ENCODE measurements at regions not wholly inside any gene's neighbourhood (a gene's known extent, or its start where the extent isn't known, plus 50 kb on each side); places are given as distances from the start of the nearest gene placed in this dataset.

DNA sequence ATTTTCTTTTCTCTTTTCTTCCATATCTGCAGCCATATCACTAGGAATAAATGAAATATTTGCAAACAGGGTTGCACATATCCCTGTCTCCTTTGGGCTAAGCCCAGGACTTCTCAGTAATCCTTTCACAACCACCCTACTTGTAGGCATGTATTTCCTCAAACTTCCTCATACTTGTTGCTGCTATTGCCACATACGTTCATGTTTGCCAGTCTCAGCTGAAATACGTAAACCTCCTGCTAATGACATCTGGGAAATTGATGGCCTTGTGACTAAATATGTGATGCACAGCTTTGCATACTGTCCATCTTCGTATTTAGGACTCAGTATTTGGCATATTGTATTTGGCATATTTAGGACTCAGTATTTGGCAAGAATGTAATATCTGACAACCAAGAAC is 224.6 kb downstream of the PLK2 start:
- H3K79me2 ChIP-seq (ENCODE audit: insufficient read depth): no peaks in the 10 kb centered on the region
- H3K9ac ChIP-seq: no peak overlapping the region
- POLR2A ChIA-PET: no interaction called here
- H3K36me3 ChIP-seq (replicated peaks in 1 of 2; ENCODE audit: control insufficient read depth in 1 of 2, insufficient read depth in 2 of 2, low read length in 1 of 2): no peaks in the 10 kb centered on the region
- 53% methylated on average over 3 of the region's 3 CpGs for WGBS (ENCODE audit: low lambda C conversion rate)
- no peak overlapping the region for H3K4me3 ChIP-seq (ENCODE audit: low read depth in 2 of 2, low read length in 1 of 2)
- H2AFZ ChIP-seq (ENCODE audit: low read depth): no peak overlapping the region
- no peak for DNase-seq
- H3K27me3 ChIP-seq (ENCODE audit: insufficient read depth): no peaks in the 10 kb centered on the region
- H3K4me2 ChIP-seq: no peak overlapping the region
- no peaks in the 10 kb centered on the region for H3K9me2 ChIP-seq
- CTCF ChIA-PET: interaction anchor here (0.9 kb wide), 1 partner anchor 937 kb away, joined by 3 read pairs; no protein-coding TSS in a partner anchor
- TF ChIP-seq MXI1 (IDR thresholded peaks at IDR 0.05; ENCODE audit: low read depth, low read length) (no peak), ZBTB33 (IDR thresholded peaks at IDR 0.05; ENCODE audit: borderline replicate concordance, low read depth) (no peak), RXRA (IDR thresholded peaks at IDR 0.05; ENCODE audit: borderline replicate concordance, low read depth) (no peak), USF1 (IDR thresholded peaks at IDR 0.05; ENCODE audit: borderline replicate concordance, low read depth) (no peak), NRF1 (IDR thresholded peaks at IDR 0.05; ENCODE audit: low read depth, low read length) (no peak), GATA2 (CRISPR knock-in tag; IDR thresholded peaks at IDR 0.05) (no peak), RCOR1 (IDR thresholded peaks at IDR 0.05; ENCODE audit: low read length) (no peak), YY1 (IDR thresholded peaks at IDR 0.05; ENCODE audit: low read depth) (no peak), TAF1 (IDR thresholded peaks at IDR 0.05; ENCODE audit: borderline replicate concordance, low read depth, low read length) (no peak), EP300 (IDR thresholded peaks at IDR 0.05; ENCODE audit: borderline replicate concordance in 1 of 2, low read depth in 1 of 2, low read length in 1 of 2) (no peak)
- H4K20me1 ChIP-seq (ENCODE audit: insufficient read depth): no peaks in the 10 kb centered on the region
- H3K27ac ChIP-seq (ENCODE audit: low read depth in 2 of 2, low read length in 1 of 2): no peak overlapping the region
- peaks cover 0 to 12% of the 10 kb centered on the region in 2 experiments; a peak in 2 of 4 replicates for H3K4me1 ChIP-seq (ENCODE audit: control insufficient read depth in 1 of 2, insufficient read depth in 2 of 2, low read depth in 1 of 2, low read length in 1 of 2)
- no peaks in the 10 kb centered on the region for H3K9me3 ChIP-seq
- peaks cover 12% of the 10 kb centered on the region for H3F3A ChIP-seq (replicated peaks; ENCODE audit: insufficient read depth)

DNA sequence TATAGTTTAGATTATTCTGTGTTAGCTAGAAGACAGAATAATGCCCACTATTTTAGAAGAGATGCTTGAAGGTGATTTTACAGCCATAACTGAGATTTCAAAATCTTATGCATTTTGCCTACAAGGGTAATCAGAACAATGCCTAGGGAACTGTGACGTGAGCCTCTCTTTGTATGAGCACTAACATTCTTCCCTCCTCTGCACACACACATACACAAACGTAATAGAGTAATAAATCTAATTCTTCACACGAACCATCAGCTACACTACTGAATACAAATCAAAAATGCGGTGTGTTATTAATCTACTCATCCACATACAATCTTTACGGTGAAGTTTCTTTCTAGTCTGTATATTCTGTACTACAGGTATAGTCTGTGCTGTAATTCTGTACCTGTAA is 227.8 kb downstream of the PLK2 start:
- Histone ChIP-seq H3K4me2 (no peak overlapping the region), H4K20me1 (ENCODE audit: insufficient read depth) (no peaks in the 10 kb centered on the region), H3F3A (replicated peaks; ENCODE audit: insufficient read depth) (peaks cover 4% of the 10 kb centered on the region), H3K27ac (ENCODE audit: low read depth in 2 of 2, low read length in 1 of 2) (no peak overlapping the region), H3K4me3 (ENCODE audit: low read depth in 2 of 2, low read length in 1 of 2) (no peak overlapping the region), H3K9me2 (no peaks in the 10 kb centered on the region), H3K36me3 (replicated peaks in 1 of 2; ENCODE audit: control insufficient read depth in 1 of 2, insufficient read depth in 2 of 2, low read length in 1 of 2) (no peaks in the 10 kb centered on the region), H2AFZ (ENCODE audit: low read depth) (no peak overlapping the region), H3K27me3 (ENCODE audit: insufficient read depth) (no peaks in the 10 kb centered on the region), H3K9me3 (no peaks in the 10 kb centered on the region), H3K79me2 (ENCODE audit: insufficient read depth) (no peaks in the 10 kb centered on the region), H3K9ac (no peak overlapping the region), H3K4me1 (ENCODE audit: control insufficient read depth in 1 of 2, insufficient read depth in 2 of 2, low read depth in 1 of 2, low read length in 1 of 2) (peaks cover 0 to 7% of the 10 kb centered on the region in 2 experiments; a peak in 2 of 4 replicates)
- ChIA-PET CTCF (no interaction called here), POLR2A (no interaction called here)
- DNase-seq: no peak
- TF ChIP-seq ZBTB33 (IDR thresholded peaks at IDR 0.05; ENCODE audit: borderline replicate concordance, low read depth) (no peak), MXI1 (IDR thresholded peaks at IDR 0.05; ENCODE audit: low read depth, low read length) (no peak), CTCF (IDR thresholded peaks at IDR 0.05) (no peak)
- 92% methylated on average over 5 of the region's 5 CpGs for WGBS (ENCODE audit: low lambda C conversion rate)
